Fibroblast of skin of back (primary cell): ENCODE measurements at regions not wholly inside any gene's neighbourhood (a gene's known extent, or its start where the extent isn't known, plus 50 kb on each side); places are given as distances from the start of the nearest gene placed in this dataset.
"Not testable (repeated sequence)": the region's sequence is repeated elsewhere in the genome, so short reads cannot be mapped to it uniquely, and the experiment has no call there.

Source experiments
- DNase-seq: peaks from one replicate; pipeline ENCODE4 v3.0.0-alpha.2; 2013

DNA sequence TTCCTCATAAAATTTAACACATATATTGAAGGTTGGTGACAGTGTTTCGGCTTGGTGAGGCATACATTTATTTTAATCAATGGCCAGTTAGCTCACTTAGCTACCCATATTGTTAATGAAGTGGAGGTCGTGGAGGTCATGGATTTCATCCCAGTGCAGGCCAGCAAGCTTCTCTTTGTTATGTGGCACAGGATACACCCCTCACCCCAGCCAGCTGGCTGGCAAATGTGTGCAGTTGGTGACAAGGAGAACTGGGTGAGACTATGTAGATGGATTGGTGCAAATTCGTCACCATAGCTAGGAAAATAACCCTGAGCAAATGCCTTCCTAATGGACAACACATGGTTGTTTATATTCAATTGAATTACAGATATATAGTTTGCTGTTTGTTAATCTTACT, 50.5 kb upstream of the FOXP2 start:
- DNase-seq: no peak

DNA sequence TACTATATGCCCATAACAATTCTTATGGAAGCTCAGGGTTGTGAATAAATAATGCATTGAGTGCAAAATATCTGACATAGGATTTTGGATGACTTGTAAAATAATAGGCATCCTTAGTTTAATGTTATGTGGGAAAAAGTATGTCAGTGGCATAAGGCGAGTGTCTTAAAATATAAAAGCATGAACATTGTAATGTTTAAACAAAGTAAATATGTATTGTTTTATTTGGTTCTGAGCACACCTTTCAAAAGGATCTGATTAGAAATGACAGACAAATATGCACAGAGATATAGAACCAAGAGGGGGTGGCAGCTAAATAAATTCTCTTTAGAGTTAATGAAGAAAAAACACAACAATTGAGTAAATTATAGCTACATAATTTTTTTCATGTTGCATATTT, 51.3 kb upstream of the FOXP2 start:
- no peak for DNase-seq

DNA sequence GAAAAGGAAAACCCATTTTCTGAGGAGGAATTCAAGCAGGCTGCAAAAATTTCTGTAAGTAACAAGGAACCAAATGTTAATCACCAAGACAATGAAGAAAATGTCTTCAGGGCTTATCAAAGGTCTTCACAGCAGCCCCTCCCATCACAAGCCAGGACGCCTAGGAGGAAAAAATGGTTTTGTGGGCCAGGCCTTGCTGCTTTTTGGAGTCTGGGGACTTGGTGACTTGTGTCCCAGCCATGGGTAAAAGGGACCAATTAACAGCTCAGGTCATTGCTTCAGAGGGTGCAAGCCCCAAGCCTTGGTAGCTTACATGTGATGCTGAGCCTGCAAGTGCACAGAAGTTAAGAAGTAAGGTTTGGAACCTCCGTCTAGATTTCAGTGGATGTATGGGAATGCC, 55.7 kb upstream of the FOXP2 start:
- DNase-seq: no peak

DNA sequence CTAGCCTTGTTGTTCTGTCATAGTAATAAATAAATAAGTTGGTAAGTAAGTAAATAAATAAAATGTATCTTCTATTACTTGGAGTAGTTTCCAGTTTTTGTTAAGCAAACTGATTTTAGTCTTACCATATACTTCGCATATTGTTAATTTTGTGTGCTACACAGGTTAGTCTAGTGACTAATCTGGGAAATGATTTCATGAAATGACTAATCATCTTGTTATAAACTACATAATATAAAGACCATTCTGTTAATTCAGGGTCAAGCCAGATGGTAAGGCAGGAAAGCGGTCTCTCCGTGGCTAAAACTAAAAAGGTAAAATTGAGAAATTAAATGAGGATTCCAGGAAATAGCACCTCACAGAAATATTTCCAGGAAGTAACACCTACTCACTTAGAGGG, 58.5 kb upstream of the FOXP2 start:
- peak; percentile 2 for DNase-seq

DNA sequence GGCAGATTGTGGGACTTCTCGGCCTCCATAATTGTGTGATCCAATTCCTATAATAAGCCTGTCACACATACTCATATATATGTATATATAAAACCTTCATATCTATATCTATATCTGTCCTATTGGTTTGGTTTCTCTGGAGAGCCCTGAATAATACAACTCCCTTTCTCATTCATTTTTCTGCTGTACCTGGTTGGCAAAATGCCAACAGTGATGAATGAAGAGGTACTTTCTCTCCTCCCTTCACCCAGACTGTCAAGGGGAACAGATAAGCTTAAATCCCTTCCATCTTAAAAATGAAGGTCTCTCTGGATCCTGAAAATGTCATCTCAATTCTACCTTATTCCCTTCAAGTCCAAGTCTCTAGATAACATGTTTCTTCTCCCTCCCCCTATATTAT, 60.3 kb upstream of the FOXP2 start:
- no peak for DNase-seq

DNA sequence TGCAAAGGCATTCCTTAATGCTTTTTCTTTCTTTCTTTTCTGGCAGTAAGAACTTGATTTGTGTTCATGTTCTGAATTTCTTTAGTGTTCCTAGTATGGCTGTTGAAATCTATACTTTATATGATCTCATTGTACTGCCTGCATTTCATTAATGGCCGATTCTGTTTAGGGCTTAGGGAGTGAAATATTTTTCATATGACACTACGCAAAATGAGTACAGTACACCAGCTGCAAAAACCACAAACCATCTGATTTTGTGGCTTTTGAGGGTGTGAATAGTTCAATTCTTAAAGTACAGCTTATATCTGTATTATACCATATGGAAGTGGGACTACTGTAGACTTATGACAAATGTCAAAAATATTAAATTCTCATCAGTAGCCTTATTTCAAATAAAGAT, 69.1 kb upstream of the FOXP2 start:
- DNase-seq: peak; percentile 86

DNA sequence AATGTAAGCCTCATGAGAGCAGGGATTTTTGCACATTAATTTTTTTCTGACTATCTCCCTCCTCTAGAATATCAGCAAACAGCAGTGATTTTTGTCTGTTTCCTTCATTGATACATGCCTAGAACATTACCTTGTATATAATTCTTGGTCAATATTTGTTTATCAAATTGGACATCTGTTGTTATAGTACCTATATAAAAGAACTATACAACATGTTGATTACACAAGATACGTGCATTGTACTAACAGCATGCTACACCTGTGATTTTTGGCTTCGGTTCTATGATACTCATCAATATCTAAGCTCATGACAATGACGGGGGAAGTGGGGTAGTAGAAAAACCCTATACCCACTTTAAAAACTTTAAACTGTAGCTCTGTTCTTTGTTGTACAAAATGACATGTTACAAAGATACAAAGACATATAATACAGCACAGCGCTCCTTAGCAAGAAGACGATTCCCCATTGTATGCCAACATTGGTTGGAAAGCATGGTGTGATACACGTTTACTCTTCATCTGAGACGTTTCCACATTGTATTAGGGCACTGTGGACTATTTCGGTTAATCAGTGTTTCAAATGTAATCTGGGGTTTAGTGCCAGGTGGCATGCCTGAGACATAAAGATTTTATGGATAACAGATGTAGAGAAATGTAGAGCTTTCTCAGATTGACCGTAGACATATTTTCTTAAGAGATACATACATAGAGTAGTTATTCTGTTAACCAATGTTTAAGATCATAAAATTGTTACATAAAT, 70.5 kb upstream of the FOXP2 start:
- no peak for DNase-seq

DNA sequence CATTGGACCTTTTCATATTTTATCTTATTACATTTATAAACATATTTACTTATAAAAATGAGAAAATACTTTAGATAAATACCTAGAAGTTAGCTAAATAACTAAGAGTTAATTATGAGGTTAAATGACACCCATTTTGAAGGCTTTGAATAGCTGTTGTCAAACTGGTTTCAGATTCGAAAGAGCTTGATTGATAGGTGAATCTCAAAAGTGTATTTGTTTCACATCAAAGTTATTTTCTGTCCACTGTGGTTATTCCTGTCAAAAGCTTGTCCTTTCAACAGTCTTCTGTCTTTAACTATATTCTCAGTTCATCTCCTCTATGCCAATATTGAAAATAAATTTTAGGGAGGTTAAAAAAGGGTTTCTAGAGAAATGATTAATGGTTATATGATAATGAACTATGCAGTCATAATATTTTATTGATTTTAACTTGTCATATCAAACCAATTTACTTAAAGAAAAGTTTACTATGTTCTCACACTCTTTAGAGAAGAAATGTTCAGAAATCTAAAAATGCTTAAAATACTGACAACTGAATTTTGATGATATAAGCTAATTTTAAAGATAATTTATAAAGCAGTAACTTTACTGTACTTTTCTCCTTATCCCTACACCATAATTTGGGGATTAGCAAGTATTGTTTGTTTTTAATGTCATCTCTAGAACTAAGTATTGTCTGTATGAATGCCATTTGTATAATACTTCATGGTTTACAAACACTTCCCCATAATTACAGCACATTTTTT, 72.0 kb upstream of the FOXP2 start:
- no peak for DNase-seq

DNA sequence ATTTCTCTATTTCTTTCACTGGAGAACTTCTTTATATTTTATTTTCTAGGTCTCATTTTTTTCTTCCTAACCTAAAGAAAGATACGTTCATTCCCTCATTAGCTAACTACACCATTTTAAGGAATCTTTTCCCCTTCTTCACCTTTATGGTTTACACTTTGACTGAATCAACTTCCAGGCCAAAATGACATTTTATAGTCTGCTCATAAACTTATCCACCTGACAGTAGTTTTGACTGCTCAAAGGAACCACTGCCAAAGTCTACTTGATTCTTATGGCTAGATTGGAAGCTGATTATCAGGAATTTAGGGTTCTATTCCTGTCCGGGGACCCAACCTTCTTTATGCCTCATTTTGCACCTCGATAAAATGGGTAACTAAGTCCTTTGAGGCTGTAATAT, 73.0 kb upstream of the FOXP2 start:
- DNase-seq: no peak

DNA sequence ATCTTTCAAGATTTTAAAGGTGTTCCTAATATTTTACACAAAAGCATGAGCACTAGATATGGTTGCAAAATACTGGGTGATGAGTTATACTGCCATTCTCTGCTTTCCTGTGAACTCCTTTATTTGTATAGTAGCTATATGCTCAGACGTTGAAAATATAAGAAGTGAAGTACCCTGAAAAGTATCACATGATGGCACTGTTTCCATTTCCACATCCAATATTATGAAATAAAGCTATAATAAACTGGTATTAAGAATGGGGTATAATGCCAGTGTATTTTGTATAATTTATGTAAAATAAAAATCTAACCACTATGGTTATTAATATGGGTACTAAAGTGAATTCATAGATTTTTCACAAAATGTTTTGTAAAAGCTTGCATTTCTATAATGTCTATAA, 79.6 kb upstream of the FOXP2 start:
- DNase-seq: no peak

DNA sequence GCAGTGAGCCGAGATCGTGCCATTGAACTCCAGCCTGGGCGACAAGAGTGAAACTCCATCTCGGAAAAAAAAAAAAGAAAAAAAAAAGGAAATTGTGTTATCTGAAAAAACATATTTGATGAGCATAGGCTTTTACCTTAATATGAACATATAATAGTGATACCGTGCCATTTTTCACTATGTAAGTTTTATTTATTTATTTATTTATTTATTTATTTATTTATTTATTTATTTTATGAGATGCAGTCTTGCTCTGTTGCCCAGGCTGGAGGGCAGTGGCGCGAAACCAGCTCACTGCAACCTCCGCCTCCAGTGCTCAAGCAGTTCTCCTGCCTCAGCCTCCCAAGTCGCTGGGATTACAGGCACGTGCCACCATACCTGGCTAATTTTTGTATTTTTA, 85.2 kb upstream of the FOXP2 start:
- not testable (repeated sequence) for DNase-seq

DNA sequence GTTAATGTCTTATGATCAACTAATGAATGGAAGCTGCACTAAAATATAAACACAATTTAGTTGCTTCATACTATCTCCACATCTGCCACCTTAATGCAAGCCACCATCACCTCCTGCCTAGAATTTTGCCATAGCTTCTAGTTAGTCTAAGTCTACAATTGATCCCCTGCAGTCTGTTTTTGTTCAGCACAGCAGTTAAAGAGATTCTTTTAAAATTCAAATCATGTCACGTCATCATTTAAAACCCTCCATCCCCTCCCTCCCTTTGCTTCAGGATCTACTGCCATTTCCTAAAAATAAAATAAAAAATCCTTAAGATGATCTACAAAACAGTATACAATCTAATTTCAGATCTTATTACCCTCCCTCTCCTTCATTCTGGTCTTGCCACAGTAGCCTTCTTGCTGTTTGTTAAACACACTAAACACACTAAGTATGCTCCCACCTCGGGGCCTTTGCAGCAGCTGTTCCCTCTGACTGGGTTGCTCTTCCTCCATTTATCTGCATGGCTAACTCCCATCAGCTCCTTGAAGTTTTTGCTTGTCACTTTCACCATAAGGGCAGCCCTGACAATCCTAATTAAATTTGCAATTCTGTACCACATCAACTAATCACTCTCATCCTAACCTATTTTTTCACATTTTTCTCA, 97.0 kb upstream of the FOXP2 start:
- no peak for DNase-seq

DNA sequence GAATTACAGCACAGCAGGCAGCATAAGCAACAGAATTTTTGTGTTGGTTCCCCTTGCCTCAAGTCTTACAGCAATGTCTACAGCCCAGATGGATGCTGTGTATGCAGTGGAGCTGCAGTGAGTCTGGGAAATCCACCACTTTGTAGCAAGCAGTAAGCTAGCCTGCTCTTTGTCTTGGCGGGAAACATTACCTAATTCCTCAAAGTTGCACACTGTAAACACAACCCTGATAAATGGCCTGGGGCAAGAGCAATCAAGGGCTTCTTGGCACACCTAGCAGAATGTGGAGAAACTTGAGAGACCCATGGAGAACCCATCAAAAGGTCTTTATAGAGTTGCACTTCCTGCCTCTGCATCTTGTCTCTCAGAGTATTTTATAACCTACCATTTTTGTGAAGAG, 102.0 kb upstream of the FOXP2 start:
- no peak for DNase-seq

DNA sequence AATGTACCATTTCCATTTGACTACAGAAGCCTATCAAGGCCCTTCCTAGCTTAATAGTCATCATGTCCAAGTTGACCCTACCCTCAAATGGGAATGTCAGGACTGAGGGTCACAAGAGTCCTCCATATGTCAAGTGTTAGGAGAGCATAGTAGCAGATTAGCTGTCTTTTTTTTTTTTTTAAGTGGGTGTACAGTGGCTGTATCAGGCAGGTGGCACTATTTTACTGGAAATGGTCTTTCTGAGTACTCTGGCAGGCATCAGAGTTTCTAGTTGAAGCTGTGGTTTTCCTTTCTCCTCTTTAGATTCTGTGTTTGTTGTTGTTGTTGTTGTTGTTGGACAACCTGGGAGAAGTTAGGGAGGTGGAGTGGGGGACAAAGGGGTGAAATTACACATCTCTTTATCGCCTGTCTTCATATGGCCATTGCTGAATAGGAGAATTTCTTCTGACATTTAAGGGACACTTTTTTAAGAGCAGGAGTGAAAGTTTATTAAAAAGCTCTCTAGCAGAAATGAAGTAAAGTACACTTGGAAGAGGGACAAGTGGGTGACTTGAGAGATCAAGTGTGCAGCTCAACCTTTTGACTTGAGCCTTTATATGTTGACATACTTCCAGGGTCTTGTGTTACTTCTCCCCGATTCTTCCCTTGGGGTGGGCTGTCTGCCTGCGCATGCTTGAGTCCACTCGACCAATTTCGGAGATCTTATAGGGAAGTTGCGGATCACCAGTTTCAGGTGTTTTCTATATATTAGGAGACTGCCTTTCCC, 104.1 kb upstream of the FOXP2 start:
- DNase-seq: peak; percentile 1

DNA sequence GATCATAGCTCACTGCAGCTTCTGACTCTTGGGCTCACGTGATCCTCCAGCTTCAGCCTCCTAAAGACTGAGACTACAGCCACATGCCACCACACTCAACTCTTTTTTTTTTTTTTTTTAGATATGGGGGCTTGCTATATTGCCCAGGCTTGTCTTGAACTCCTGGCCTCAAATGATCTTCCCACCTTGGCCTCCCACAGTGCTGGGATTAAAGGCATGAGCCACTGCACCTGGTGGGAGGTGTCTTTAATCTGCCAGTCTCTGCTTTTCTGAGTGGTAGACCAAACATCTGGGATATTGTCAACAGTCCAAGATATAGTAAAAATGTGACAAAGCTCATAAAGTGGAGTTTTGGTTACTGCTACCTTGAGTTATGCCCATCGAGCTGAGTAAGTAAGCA, 104.9 kb upstream of the FOXP2 start:
- no peak for DNase-seq

DNA sequence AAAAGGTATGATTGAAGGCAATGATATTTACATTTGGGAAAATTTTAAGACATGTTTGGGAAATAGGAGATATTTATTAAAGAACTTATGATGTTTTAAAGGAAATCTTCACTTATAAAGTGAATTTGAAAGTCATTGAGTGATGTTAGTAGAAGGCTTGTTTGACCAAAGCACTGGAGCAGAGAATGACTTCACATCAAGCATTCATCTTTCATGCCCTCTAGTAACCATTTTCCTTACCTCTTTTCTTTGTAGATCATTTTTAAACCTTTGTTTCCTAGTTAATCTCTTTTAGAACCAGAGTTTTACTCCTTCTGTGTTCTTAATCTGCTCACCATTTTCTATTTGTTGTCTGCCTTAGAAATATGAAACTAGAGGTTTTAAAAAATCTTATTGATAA, 111.3 kb upstream of the FOXP2 start:
- no peak for DNase-seq

DNA sequence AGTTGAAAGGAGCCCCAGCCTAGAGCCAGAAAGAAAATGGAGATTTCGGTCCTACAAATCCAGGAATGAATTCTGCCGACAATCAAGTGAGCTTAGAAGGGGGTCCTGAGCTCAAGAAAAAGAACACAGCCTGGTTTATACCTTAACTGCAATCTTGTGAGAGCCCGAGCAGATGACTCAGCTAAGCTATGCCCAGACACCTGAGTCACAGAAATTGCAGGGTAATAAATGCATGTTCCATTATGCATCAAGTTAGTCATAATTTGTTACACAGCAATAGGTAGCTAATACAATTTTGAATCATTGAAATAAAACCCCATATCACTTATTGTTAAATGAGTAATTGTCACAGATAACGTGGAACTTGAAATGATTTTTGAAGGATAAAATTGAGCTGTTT, 111.8 kb upstream of the FOXP2 start:
- DNase-seq: no peak

DNA sequence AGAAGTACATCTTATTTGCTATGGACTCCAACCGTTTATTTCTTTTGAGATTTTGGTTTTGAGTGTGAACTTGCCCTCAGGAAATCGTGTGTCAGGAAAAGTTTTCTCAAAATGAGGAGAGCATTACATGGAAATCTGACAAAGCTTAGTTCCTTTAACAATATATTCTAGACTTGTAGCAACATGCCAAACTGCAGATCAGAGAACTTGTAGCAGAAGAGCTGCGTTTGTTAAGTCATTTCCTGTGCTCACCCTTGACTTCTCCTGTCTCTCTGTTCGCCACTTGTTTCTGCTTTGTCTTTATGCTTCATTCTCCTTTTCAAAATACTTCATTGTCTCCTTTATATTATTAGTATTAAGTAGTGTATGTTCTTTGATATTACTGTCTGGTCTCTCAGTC, 116.6 kb upstream of the FOXP2 start:
- DNase-seq: no peak

DNA sequence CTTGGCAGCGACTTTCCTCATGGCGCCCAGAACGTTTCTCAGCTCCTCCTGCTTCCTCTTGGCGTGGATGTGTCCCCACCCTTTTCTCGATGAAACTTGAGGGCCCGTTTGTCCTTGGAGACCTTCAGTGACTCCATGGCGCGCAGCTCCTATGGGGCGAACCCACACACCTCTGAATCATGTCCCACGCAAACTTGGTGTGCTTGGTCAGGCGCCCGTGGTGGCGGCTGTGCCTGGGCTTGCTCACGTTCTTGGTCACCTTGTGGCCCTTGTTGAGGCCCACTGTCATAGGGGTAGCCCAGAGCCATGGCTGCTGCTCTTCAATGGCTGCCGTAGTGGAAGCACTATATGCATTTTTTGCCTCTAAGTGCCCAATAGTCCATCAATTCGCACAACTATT, 117.5 kb upstream of the FOXP2 start:
- no peak for DNase-seq

DNA sequence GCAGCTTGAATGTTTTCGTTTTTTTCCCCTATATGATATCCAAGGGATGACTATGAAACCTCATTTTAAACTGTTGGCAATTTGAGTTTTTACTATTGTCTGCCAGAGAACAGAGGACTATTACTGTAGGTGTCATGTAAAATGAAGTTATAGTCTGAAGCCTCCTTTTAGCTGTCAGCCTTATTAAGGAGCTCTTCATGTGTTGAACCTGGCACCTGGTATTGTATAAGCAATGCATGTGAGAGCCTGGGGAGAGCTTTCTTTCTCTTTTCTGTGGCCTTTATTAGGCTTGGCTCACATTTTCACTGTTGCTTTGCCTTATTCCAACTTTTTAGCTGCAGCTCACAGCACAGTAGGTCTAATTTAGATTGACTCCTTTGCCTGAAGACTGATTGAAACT, 119.1 kb upstream of the FOXP2 start:
- no peak for DNase-seq

DNA sequence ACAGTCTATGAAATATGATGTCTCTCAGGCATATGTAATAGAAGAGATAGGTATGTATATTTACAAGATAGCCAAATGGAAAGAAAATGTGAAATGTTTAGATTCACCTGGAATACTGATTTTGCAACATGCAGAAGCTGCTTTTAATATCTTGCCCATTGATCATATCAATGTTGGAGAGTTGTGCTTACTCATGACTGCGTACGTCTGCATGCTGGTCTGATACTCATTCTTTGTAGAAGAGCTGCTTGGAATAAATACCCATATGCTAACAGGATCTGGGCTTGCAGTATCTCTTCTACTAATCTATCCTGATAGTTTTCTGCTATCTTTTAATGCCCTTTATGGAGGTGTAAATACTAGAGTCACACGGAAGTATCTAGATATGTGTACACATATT, 120.6 kb upstream of the FOXP2 start:
- no peak for DNase-seq

DNA sequence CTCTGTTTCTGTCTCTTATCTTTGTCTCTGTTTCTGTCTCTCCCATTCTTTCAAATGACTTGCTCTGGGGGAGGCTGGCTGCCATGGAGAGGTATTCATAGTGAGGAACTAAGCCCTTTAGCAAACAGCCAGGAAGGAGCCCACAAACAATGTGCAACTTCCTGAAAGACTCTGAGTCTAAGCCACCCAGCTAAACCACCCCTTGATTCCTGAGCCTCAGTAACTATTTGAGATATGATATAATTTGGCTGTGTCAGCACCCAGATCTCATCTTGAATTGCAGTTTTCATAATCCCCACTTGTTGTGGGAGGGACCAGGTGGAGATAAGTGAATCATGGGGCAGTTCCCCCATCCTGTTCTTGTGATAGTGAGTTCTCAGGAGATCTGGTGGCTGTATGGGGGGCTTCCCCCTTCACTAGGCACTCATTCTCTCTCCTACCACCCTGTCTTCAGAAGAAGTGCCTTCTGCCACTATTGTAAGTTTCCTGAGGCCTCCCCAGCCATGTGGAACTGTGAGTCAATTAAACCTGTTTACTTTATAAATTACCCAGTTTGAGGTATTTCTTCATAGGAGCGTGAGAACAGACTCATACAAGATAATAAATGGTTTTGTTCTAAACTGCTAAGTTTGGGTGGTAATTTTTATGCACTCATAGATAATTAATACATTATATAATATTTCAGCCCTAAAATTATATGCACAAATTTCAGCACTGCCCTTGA, 121.2 kb upstream of the FOXP2 start:
- no peak for DNase-seq

DNA sequence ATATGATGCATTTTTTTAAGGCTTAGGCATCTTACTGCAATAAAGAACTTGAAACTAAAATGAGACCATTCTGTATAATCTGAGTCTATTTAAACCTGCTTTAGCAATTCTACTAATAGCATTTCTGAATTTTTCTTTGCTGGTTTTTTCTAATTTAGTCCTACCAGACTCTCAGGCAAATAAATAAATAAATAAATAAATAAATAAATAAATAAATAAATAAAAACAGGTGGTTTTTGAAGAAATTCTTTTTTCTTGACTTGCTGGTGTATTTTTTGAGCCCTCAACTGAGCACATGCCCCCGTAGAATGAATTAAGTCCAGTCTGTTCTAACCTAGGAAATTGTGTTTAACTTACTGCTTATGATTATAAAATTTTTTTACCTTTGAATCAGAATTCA, 134.7 kb upstream of the FOXP2 start:
- no peak for DNase-seq
